ENCODE measurements at regions not wholly inside any gene's neighbourhood (a gene's known extent, or its start where the extent isn't known, plus 50 kb on each side); places are given as distances from the start of the nearest gene placed in this dataset.

DNA sequence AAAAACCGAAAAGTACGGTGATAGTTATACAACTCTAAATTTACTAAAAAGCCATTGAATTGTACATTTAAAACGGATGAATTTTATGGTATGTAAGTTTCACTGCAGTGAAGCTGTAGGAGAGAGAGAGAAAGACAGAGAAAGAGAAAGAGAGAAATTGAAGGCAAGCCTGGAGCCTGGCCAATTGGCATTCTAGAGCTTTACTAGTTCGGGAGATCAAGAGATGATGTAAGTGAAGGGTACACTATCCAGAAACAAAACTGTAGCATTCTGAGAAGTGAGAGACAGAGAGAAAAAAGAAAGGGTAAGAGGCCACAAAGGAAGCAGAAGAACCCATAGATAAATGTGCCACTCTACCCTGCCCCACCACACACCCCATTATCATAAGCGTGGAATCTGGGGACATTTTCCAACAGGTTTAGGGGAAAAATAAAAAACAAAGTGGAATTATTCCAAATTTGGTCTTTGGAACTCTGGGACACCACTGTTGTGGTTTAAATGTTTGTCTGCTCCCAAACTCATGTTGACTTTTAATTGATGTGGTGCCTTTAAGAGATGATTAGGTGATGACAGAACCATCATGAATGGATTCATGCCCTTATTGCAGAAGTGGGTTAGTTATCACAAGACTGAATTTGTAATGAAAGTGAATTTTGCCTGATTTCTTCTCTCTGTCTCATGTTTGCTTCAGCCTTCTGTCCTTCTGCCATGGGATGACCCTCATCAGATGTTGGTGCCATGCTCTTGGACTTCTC lies 123.0 kb upstream of the PLS3 start:
- H4K20me1 ChIP-seq (ENCODE audit: insufficient read depth, low read length): no peaks in the 10 kb centered on the region
- H3K36me3 ChIP-seq (replicated peaks in 1 of 2; ENCODE audit: control insufficient read depth in 1 of 2, insufficient read depth in 2 of 2, low read length in 2 of 2): no peaks in the 10 kb centered on the region
- H3K4me3 ChIP-seq (replicated peaks in 1 of 3; ENCODE audit: low read depth in 2 of 3, low read length in 3 of 3): no peak overlapping the region
- WGBS (ENCODE audit: insufficient coverage): no CpG with 5 or more reads among the region's 5 CpGs
- intact Hi-C loops (cut with micrococcal nuclease): no loop called here
- no peak overlapping the region for H3K27ac Mint-ChIP-seq
- TF ChIP-seq, protein P1, sequence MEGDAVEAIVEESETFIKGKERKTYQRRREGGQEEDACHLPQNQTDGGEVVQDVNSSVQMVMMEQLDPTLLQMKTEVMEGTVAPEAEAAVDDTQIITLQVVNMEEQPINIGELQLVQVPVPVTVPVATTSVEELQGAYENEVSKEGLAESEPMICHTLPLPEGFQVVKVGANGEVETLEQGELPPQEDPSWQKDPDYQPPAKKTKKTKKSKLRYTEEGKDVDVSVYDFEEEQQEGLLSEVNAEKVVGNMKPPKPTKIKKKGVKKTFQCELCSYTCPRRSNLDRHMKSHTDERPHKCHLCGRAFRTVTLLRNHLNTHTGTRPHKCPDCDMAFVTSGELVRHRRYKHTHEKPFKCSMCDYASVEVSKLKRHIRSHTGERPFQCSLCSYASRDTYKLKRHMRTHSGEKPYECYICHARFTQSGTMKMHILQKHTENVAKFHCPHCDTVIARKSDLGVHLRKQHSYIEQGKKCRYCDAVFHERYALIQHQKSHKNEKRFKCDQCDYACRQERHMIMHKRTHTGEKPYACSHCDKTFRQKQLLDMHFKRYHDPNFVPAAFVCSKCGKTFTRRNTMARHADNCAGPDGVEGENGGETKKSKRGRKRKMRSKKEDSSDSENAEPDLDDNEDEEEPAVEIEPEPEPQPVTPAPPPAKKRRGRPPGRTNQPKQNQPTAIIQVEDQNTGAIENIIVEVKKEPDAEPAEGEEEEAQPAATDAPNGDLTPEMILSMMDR (IDR thresholded peaks at IDR 0.05): no peak
- H3K27me3 ChIP-seq (ENCODE audit: control insufficient read depth in 2 of 2, insufficient read depth in 2 of 2, low read length in 2 of 2): peaks cover 0 to 4% of the 10 kb centered on the region in 2 donors
- H3K27me3 Mint-ChIP-seq (ENCODE audit: low read depth in 3 of 3): peaks cover 0 to 4% (median 1%) of the 10 kb centered on the region in 3 donors
- no peak overlapping the region for H3K9ac ChIP-seq (ENCODE audit: insufficient read depth, low read length, poor library complexity, severe bottlenecking)
- no peaks in the 10 kb centered on the region for H3K9me3 ChIP-seq (replicated peaks in 1 of 2; ENCODE audit: control insufficient read depth in 1 of 2, insufficient read depth in 1 of 2, low read length in 2 of 2)
- no peaks in the 10 kb centered on the region for H3K79me2 ChIP-seq (ENCODE audit: insufficient read depth, low read length)
- no peak overlapping the region for H2AFZ ChIP-seq (ENCODE audit: insufficient read depth, low read depth, low read length, poor library complexity, severe bottlenecking)
- H3K4me2 ChIP-seq (replicated peaks; ENCODE audit: extremely low read depth, low read length, poor library complexity, severe bottlenecking): no peak overlapping the region
- H3K4me3 Mint-ChIP-seq: no peak overlapping the region
- no peaks in the 10 kb centered on the region for H3K4me1 Mint-ChIP-seq
- no peak for DNase-seq
- H3K27ac ChIP-seq (ENCODE audit: low read depth in 1 of 2, low read length in 2 of 2): no peak overlapping the region
- H3K36me3 Mint-ChIP-seq: no peaks in the 10 kb centered on the region
- H3K4me1 ChIP-seq (ENCODE audit: control insufficient read depth in 1 of 2, insufficient read depth in 2 of 2, low read length in 2 of 2): no peaks in the 10 kb centered on the region
- peaks cover 0 to 10% (median 2%) of the 10 kb centered on the region in 7 donors for H3K9me3 Mint-ChIP-seq

GRCh38 chrX:115448146-115448545 lies 112.8 kb upstream of the PLS3 start:
- H3K79me2 ChIP-seq (ENCODE audit: insufficient read depth, low read length): no peaks in the 10 kb centered on the region
- peaks cover 3 to 8% of the 10 kb centered on the region in 2 donors for H3K4me1 ChIP-seq (ENCODE audit: control insufficient read depth in 1 of 2, insufficient read depth in 2 of 2, low read length in 2 of 2)
- Mint-ChIP-seq H3K27me3 (ENCODE audit: low read depth in 3 of 3) (peaks cover 0 to 12% (median 2%) of the 10 kb centered on the region in 3 donors), H3K4me3 (no peak overlapping the region), H3K27ac (no peak overlapping the region), H3K36me3 (no peaks in the 10 kb centered on the region), H3K4me1 (peaks cover 15% of the 10 kb centered on the region), H3K9me3 (peaks cover 0 to 3% (median 0%) of the 10 kb centered on the region in 7 donors)
- H4K20me1 ChIP-seq (ENCODE audit: insufficient read depth, low read length): no peaks in the 10 kb centered on the region
- intact Hi-C loops (cut with micrococcal nuclease): no loop called here
- H3K4me3 ChIP-seq (replicated peaks in 1 of 3; ENCODE audit: low read depth in 2 of 3, low read length in 3 of 3): no peak overlapping the region
- no peak overlapping the region for H3K27ac ChIP-seq (ENCODE audit: low read depth in 1 of 2, low read length in 2 of 2)
- no peak overlapping the region for H3K9ac ChIP-seq (ENCODE audit: insufficient read depth, low read length, poor library complexity, severe bottlenecking)
- no peaks in the 10 kb centered on the region for H3K36me3 ChIP-seq (replicated peaks in 1 of 2; ENCODE audit: control insufficient read depth in 1 of 2, insufficient read depth in 2 of 2, low read length in 2 of 2)
- H2AFZ ChIP-seq (ENCODE audit: insufficient read depth, low read depth, low read length, poor library complexity, severe bottlenecking): no peak overlapping the region
- no peak for DNase-seq
- WGBS (ENCODE audit: insufficient coverage): no CpG with 5 or more reads among the region's 2 CpGs
- H3K9me3 ChIP-seq (replicated peaks in 1 of 2; ENCODE audit: control insufficient read depth in 1 of 2, insufficient read depth in 1 of 2, low read length in 2 of 2): no peaks in the 10 kb centered on the region
- TF ChIP-seq, protein P1 (IDR thresholded peaks at IDR 0.05): no peak
- H3K27me3 ChIP-seq (ENCODE audit: control insufficient read depth in 2 of 2, insufficient read depth in 2 of 2, low read length in 2 of 2): no peaks in the 10 kb centered on the region
- H3K4me2 ChIP-seq (replicated peaks; ENCODE audit: extremely low read depth, low read length, poor library complexity, severe bottlenecking): no peak overlapping the region

Data from CD14-positive monocyte (primary cell).